GM12878 (cell line): ENCODE measurements at regions not wholly inside any gene's neighbourhood (a gene's known extent, or its start where the extent isn't known, plus 50 kb on each side); places are given as distances from the start of the nearest gene placed in this dataset.

Source experiments
- ATAC-seq: fragments of 200-7000 bp; cut with Tn5 transposase; 3 replicates; pipeline ENCODE4 v1.9.1; 2020; ENCODE audit warnings: mild to moderate bottlenecking, moderate library complexity
- BruUV-seq: library from RNA; stranded (reverse); fragments of 400-500 nt; replicated peaks from 2 replicates; lab custom pipeline; 2021; lab: Mats Ljungman, UMichigan
- CTCF ChIA-PET: fragments of 300-600 bp; sonication (Branson Sonifier 250); formaldehyde crosslinking; extraction: SDS; loops from one replicate; lab custom pipeline; 2021; ENCODE audit warnings: inconsistent platforms; lab: Yijun Ruan, JAX
- POLR2A ChIA-PET: fragments of 350-600 bp; formaldehyde crosslinking; extraction: SDS; loops from one replicate; lab custom pipeline; 2021; ENCODE audit warnings: inconsistent platforms; lab: Charles Lee
- RAD21 ChIA-PET: fragments of 300-600 bp; sonication (Branson Sonifier 250); formaldehyde crosslinking; loops from one replicate; lab custom pipeline; 2023; ENCODE audit warnings: antibody characterized with exemption; ENCODE audit not compliant: unreplicated experiment; lab: Charles Lee
- SMC1A ChIA-PET: fragments of 300-600 bp; sonication (Branson Sonifier 250); formaldehyde crosslinking; loops from one replicate; lab custom pipeline; 2023; ENCODE audit not compliant: unreplicated experiment, uncharacterized antibody; lab: Charles Lee
- DNase-seq: peaks from one replicate; pipeline ENCODE4 v3.0.0-alpha.2; 2011; ENCODE audit warnings: low read depth, low spot score
- FAIRE-seq: peaks from 3 replicates; lab custom pipeline; 2011; peaks lifted over from hg19 to GRCh38; lab: Jason Lieb, UNC
- H2AFZ ChIP-seq: 2 replicates; pipeline ENCODE4 v1.6.0; 2011; ENCODE audit warnings: low read depth, low read length, control low read depth; ENCODE audit not compliant: control insufficient read depth
- H3K27ac ChIP-seq: 2 replicates; pipeline ENCODE4 v1.5.1; 2011; ENCODE audit warnings: control low read depth; ENCODE audit not compliant: control insufficient read depth, insufficient read depth
- H3K27me3 ChIP-seq, 2 experiments: replicated peaks in 1 of 2; 2 replicates each; pipeline versions ENCODE4 v1.6.0 to v1.6.1; 2011; ENCODE audit warnings: low read length in 1 of 2; ENCODE audit not compliant: control insufficient read depth in 2 of 2, insufficient read depth in 2 of 2
- H3K36me3 ChIP-seq, 2 experiments: 2 replicates each; pipeline ENCODE4 v1.5.1; 2011; ENCODE audit warnings: low read length in 1 of 2; ENCODE audit not compliant: control insufficient read depth in 2 of 2, insufficient read depth in 2 of 2
- H3K4me1 ChIP-seq: 2 replicates; pipeline ENCODE4 v1.6.1; 2011; ENCODE audit warnings: mild to moderate bottlenecking, low read length, moderate library complexity, mixed read lengths; ENCODE audit not compliant: control insufficient read depth, insufficient read depth
- H3K4me2 ChIP-seq: 2 replicates; pipeline ENCODE4 v1.6.0; 2011; ENCODE audit warnings: control low read depth; ENCODE audit not compliant: control insufficient read depth, insufficient read depth
- H3K4me3 ChIP-seq: fragments of 200-600 bp; sonication (generic); 2 replicates; pipeline ENCODE4 v1.5.1; 2016
- H3K79me2 ChIP-seq: 2 replicates; pipeline ENCODE4 v1.6.0; 2011; ENCODE audit warnings: low read length; ENCODE audit not compliant: control insufficient read depth, insufficient read depth
- H3K9ac ChIP-seq: 2 replicates; pipeline ENCODE4 v1.8.0; 2011; ENCODE audit warnings: low read length, control low read depth, mixed read lengths; ENCODE audit not compliant: control insufficient read depth, insufficient read depth
- H3K9me3 ChIP-seq: replicated peaks from 3 replicates; pipeline ENCODE4 v1.5.1; 2011; ENCODE audit warnings: mild to moderate bottlenecking, low read length; ENCODE audit not compliant: control insufficient read depth, insufficient read depth
- H4K20me1 ChIP-seq: 2 replicates; pipeline ENCODE4 v1.6.0; 2011; ENCODE audit not compliant: control insufficient read depth, insufficient read depth
- BCL11A ChIP-seq: IDR thresholded peaks from 2 replicates; pipeline ENCODE4 v1.6.1; 2011; ENCODE audit warnings: low read depth, low read length
- BRCA1 ChIP-seq: IDR thresholded peaks from 2 replicates; pipeline ENCODE4 v1.6.1; 2011; ENCODE audit warnings: low read depth, low read length, improper control_type of control experiment
- CBX3 ChIP-seq: fragments of 200-600 bp; sonication (generic); IDR thresholded peaks from 2 replicates; pipeline ENCODE4 v1.6.1; 2016; ENCODE audit warnings: low read depth, borderline replicate concordance
- CBX5 ChIP-seq: sonication (generic); IDR thresholded peaks from 2 replicates; pipeline ENCODE4 v1.6.1; 2016; ENCODE audit warnings: low read depth, moderate library complexity, mild to moderate bottlenecking, inconsistent platforms
- CREM ChIP-seq: IDR thresholded peaks from 2 replicates; pipeline ENCODE4 v1.6.1; 2014; ENCODE audit warnings: antibody characterized with exemption, low read depth
- ETV6 ChIP-seq, 2 experiments: fragments of 450-650 bp in 1 of 2; IDR thresholded peaks in 1 of 2; conservative IDR thresholded peaks in 1 of 2; 2 replicates each; pipeline ENCODE4 v1.6.1; 2014; ENCODE audit warnings: antibody characterized with exemption in 1 of 2, borderline replicate concordance in 1 of 2, low read depth in 1 of 2, mild to moderate bottlenecking in 1 of 2, moderate library complexity in 1 of 2
- PRDM15 ChIP-seq: fragments of 450-650 bp; formaldehyde crosslinking; IDR thresholded peaks from 2 replicates; pipeline ENCODE4 v1.4.0; 2020; ENCODE audit warnings: mild to moderate bottlenecking, moderate library complexity
- RAD51 ChIP-seq: fragments of 450-650 bp; IDR thresholded peaks from 2 replicates; pipeline ENCODE4 v1.6.1; 2016; ENCODE audit warnings: moderate library complexity, mild to moderate bottlenecking, inconsistent platforms
- SIN3A ChIP-seq: IDR thresholded peaks from 2 replicates; pipeline ENCODE4 v1.6.1; 2012; ENCODE audit warnings: low read depth, low read length, improper control_type of control experiment
- SIX5 ChIP-seq: IDR thresholded peaks from 2 replicates; pipeline ENCODE4 v1.6.1; 2011; ENCODE audit warnings: mild to moderate bottlenecking, low read depth, low read length, moderate library complexity; ENCODE audit not compliant: severe bottlenecking
- SUZ12 ChIP-seq: fragments of 200-600 bp; sonication (generic); IDR thresholded peaks from one replicate; pipeline ENCODE4 v1.6.1; 2018; ENCODE audit warnings: antibody characterized with exemption, mild to moderate bottlenecking; ENCODE audit not compliant: unreplicated experiment
- USF2 ChIP-seq: IDR thresholded peaks from 2 replicates; pipeline ENCODE4 v1.6.1; 2011; ENCODE audit warnings: low read depth, low read length, improper control_type of control experiment, borderline replicate concordance
- ZBED1 ChIP-seq: IDR thresholded peaks from 2 replicates; pipeline ENCODE4 v1.6.1; 2016; ENCODE audit warnings: borderline replicate concordance
- ZNF24 ChIP-seq: fragments of 450-650 bp; IDR thresholded peaks from 2 replicates; pipeline ENCODE4 v1.6.1; 2017; ENCODE audit warnings: antibody characterized with exemption, mild to moderate bottlenecking
- ZNF622 ChIP-seq: fragments of 450-650 bp; IDR thresholded peaks from 2 replicates; pipeline ENCODE4 v1.6.1; 2017; ENCODE audit warnings: mild to moderate bottlenecking, inconsistent platforms
- whole genome bisulfite sequencing: methylation state at CpG from one replicate; pipeline ENCODE4 v1.1.6; 2016; ENCODE audit warnings: low lambda C conversion rate; ENCODE audit not compliant: insufficient replicate concordance, insufficient coverage; ENCODE audit errors: missing lambda C conversion rate; 5-methylcytosine and 5-hydroxymethylcytosine counted together
- in situ Hi-C: fragments of 300-500 bp; cut with MboI; formaldehyde crosslinking; loops from 9 replicates; pipeline ENCODE4 v1.14.3; 2018; ENCODE audit warnings: mixed read lengths
- intact Hi-C: fragments of 100-400 bp; cut with micrococcal nuclease; formaldehyde crosslinking; loops from one replicate; pipeline ENCODE4 v1.14.2; 2022; ENCODE audit not compliant: unreplicated experiment
- TF ChIP-seq, protein P1 (sequence below): IDR thresholded peaks from 2 replicates; pipeline ENCODE4 v1.6.1; 2011; ENCODE audit warnings: borderline replicate concordance, low read depth, mild to moderate bottlenecking, moderate library complexity, low read length; ENCODE audit not compliant: insufficient read depth, poor library complexity, severe bottlenecking
- TF ChIP-seq, protein P2 (sequence below): IDR thresholded peaks from 2 replicates; pipeline ENCODE4 v1.6.1; 2012; ENCODE audit warnings: low read depth, low read length, improper control_type of control experiment

DNA sequence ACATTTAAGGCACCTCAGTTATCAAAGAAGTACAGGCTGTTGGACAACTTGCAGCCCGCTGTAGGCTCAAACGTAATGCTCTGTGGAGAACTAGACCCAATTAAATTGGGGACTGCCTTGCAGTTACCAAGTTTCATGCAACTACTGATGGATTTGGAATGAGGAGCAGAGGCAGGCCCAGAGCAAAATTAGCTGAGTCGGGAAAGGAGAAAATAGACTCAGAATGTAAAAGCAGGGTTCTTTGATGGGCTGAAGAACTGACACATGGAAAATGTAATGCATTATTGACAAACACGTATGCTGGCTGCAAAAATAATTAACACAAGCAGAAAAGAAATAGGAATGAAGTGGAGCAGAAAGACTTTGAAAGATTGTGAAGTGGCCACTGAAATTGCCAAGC lies 432.7 kb upstream of the HNRNPA3 start:
- FAIRE-seq (no peak), ATAC-seq (no peak), DNase-seq (no peak)
- no peak overlapping the region for H3K4me3 ChIP-seq
- no peaks in the 10 kb centered on the region for H3K79me2 ChIP-seq
- CTCF ChIA-PET = no interaction called here
- H3K4me2 ChIP-seq = no peak overlapping the region
- POLR2A ChIA-PET = no interaction called here
- TF ChIP-seq CBX3 (no peak), USF2 (no peak), CREM (no peak), RAD51 (no peak), ZBED1 (no peak), ETV6 (conservative IDR thresholded peaks at IDR 0.05 in 1 of 2, IDR thresholded peaks at IDR 0.05 in 1 of 2; ENCODE audit: borderline replicate concordance in 1 of 2, low read depth in 1 of 2) (no peak), SUZ12 (no peak), ZNF24 (no peak), SIX5 (no peak), CBX5 (no peak), PRDM15 (CRISPR knock-in tag) (no peak), ZNF622 (no peak), SIN3A (no peak), BRCA1 (no peak), BCL11A (no peak)
- TF ChIP-seq, protein P1, sequence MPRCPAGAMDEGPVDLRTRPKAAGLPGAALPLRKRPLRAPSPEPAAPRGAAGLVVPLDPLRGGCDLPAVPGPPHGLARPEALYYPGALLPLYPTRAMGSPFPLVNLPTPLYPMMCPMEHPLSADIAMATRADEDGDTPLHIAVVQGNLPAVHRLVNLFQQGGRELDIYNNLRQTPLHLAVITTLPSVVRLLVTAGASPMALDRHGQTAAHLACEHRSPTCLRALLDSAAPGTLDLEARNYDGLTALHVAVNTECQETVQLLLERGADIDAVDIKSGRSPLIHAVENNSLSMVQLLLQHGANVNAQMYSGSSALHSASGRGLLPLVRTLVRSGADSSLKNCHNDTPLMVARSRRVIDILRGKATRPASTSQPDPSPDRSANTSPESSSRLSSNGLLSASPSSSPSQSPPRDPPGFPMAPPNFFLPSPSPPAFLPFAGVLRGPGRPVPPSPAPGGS = no peak
- TF ChIP-seq, protein P2, sequence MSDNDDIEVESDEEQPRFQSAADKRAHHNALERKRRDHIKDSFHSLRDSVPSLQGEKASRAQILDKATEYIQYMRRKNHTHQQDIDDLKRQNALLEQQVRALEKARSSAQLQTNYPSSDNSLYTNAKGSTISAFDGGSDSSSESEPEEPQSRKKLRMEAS = no peak
- WGBS = 76% methylated on average over 4 of the region's 4 CpGs
- H4K20me1 ChIP-seq = no peaks in the 10 kb centered on the region
- H3K27me3 ChIP-seq = no peaks in the 10 kb centered on the region
- in situ Hi-C loops = no loop called here
- H3K27ac ChIP-seq = no peak overlapping the region
- RAD21 ChIA-PET = no interaction called here
- no peaks in the 10 kb centered on the region for H3K4me1 ChIP-seq
- SMC1A ChIA-PET = interaction anchor here (3.3 kb wide), 1 partner anchor 34 kb away, joined by 13 read pairs; no protein-coding TSS in a partner anchor
- H2AFZ ChIP-seq = no peak overlapping the region
- BruUV-seq = no TSS peak
- no peak overlapping the region for H3K9ac ChIP-seq
- intact Hi-C loops = no loop called here
- H3K9me3 ChIP-seq = no peaks in the 10 kb centered on the region; the same call in 2 of the 3 replicates
- no peaks in the 10 kb centered on the region for H3K36me3 ChIP-seq
